Esophagus muscularis mucosa (tissue), 4 donors: ENCODE measurements at regions not wholly inside any gene's neighbourhood (a gene's known extent, or its start where the extent isn't known, plus 50 kb on each side); places are given as distances from the start of the nearest gene placed in this dataset.

Experiments used
- DNase-seq: peaks from one replicate; pipeline ENCODE4 v3.0.0-alpha.2; 2017; ENCODE audit errors: extremely low spot score
- H3K27ac ChIP-seq, 4 donors: fragments of 200-600 bp; sonication (generic); replicated peaks in 1 of 4; 1 replicate in 3 of 4; 2 replicates in 1 of 4; pipeline ENCODE4 v1.5.1; 2016 to 2019; ENCODE audit warnings: mild to moderate bottlenecking in 1 of 4
- H3K27me3 ChIP-seq, 4 donors: fragments of 200-600 bp; sonication (generic); one replicate each; pipeline versions ENCODE4 v1.5.1 to v1.6.0; 2016 to 2019
- H3K36me3 ChIP-seq, 4 donors: fragments of 200-600 bp; sonication (generic); one replicate each; pipeline ENCODE4 v1.5.1; 2016 to 2019
- H3K4me1 ChIP-seq, 4 donors: fragments of 200-600 bp; sonication (generic); one replicate each; pipeline ENCODE4 v1.5.1; 2016 to 2019
- H3K4me3 ChIP-seq, 4 donors: fragments of 200-600 bp; sonication (generic); 1 replicate in 2 of 4; 2 replicates in 2 of 4; pipeline ENCODE4 v1.5.1; 2016 to 2019; ENCODE audit warnings: mild to moderate bottlenecking in 4 of 4, moderate library complexity in 1 of 4
- H3K9me3 ChIP-seq, 4 donors: fragments of 200-600 bp; sonication (generic); 1 replicate in 3 of 4; 2 replicates in 1 of 4; pipeline ENCODE4 v1.5.1; 2016 to 2019
- EP300 ChIP-seq: sonication (generic); formaldehyde crosslinking; IDR thresholded peaks from one replicate; pipeline ENCODE4 v1.6.1; 2017; ENCODE audit warnings: antibody characterized with exemption
- POLR2A ChIP-seq: fragments of 450-650 bp; IDR thresholded peaks from one replicate; pipeline ENCODE4 v1.6.1; 2017; ENCODE audit warnings: antibody characterized with exemption, moderate library complexity, mild to moderate bottlenecking, low read depth
- POLR2AphosphoS5 ChIP-seq, 2 donors: sonication (generic); formaldehyde crosslinking; IDR thresholded peaks; one replicate each; pipeline ENCODE4 v1.6.1; 2017; ENCODE audit warnings: antibody characterized with exemption in 2 of 2
- WGBS: methylation state at CpG from one replicate; pipeline ENCODE4 v1.1.5; 2018; 5-methylcytosine and 5-hydroxymethylcytosine counted together
- intact Hi-C: fragments of 100-400 bp; cut with DNase I; formaldehyde crosslinking; loops from one replicate; pipeline ENCODE4 v1.15.1; 2023
- TF ChIP-seq, protein P1 (sequence below), 3 experiments: fragments of 200-600 bp in 2 of 3; fragments of 450-650 bp in 1 of 3; sonication (generic) in 2 of 3; IDR thresholded peaks; one replicate each; pipeline ENCODE4 v1.5.1; 2017 to 2019; ENCODE audit warnings: antibody characterized with exemption in 3 of 3, mild to moderate bottlenecking in 2 of 3, moderate library complexity in 1 of 3

- H3K4me3 ChIP-seq, result no peak overlapping the region
- H3K27me3 ChIP-seq, result peaks cover 0 to 51% (median 0%) of the 10 kb centered on the region in 4 donors
- intact Hi-C loops, result no loop called here
- no peak overlapping the region for H3K27ac ChIP-seq
- H3K4me1 ChIP-seq, result no peaks in the 10 kb centered on the region
- H3K9me3 ChIP-seq, result no peaks in the 10 kb centered on the region
- peak; percentile 70 for DNase-seq
- TF ChIP-seq POLR2AphosphoS5 (IDR thresholded peaks at IDR 0.05) (no peak), POLR2A (no peak), EP300 (no peak)
- TF ChIP-seq, protein P1, sequence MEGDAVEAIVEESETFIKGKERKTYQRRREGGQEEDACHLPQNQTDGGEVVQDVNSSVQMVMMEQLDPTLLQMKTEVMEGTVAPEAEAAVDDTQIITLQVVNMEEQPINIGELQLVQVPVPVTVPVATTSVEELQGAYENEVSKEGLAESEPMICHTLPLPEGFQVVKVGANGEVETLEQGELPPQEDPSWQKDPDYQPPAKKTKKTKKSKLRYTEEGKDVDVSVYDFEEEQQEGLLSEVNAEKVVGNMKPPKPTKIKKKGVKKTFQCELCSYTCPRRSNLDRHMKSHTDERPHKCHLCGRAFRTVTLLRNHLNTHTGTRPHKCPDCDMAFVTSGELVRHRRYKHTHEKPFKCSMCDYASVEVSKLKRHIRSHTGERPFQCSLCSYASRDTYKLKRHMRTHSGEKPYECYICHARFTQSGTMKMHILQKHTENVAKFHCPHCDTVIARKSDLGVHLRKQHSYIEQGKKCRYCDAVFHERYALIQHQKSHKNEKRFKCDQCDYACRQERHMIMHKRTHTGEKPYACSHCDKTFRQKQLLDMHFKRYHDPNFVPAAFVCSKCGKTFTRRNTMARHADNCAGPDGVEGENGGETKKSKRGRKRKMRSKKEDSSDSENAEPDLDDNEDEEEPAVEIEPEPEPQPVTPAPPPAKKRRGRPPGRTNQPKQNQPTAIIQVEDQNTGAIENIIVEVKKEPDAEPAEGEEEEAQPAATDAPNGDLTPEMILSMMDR (IDR thresholded peaks at IDR 0.05), result no peak
- WGBS, result 62% methylated on average over 19 of the region's 19 CpGs
- no peaks in the 10 kb centered on the region for H3K36me3 ChIP-seq
Observed at GRCh38 chr5:2253040-2253975, 370.6 kb upstream of the IRX4 start.

DNA sequence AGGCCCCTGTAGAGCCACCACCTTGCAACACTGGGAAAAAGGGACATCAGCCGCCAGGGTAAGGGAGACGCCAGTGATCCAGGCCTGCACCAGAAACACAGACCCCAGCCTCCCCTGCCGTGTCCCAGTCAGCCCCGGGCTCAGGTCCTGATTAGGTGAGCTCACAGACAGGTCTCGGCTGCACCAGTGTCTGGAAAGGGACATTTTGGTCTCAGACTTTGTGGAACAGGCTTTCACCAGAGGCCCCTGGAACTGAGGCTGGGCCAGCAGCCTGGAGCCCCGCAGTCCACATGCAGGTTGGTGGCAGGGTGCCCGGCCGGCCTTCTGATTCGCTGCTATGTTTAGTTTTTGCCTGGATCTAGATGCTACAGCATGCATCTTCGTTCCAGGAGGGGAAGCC, 369.0 kb upstream of the IRX4 start:
- WGBS, result 78% methylated on average over 6 of the region's 10 CpGs
- peaks cover 0 to 41% (median 0%) of the 10 kb centered on the region in 4 donors for H3K27me3 ChIP-seq
- peak; percentile 89 for DNase-seq
- no peaks in the 10 kb centered on the region for H3K4me1 ChIP-seq
- no peak overlapping the region for H3K27ac ChIP-seq
- H3K4me3 ChIP-seq, result no peak overlapping the region
- intact Hi-C loops, result no loop called here
- TF ChIP-seq POLR2A, result no peak
- TF ChIP-seq POLR2AphosphoS5 (IDR thresholded peaks at IDR 0.05), result no peak
- TF ChIP-seq, protein P1 (IDR thresholded peaks at IDR 0.05), result no peak
- TF ChIP-seq EP300, result no peak
- H3K9me3 ChIP-seq, result peaks cover 0 to 3% (median 0%) of the 10 kb centered on the region in 4 donors
- H3K36me3 ChIP-seq, result no peaks in the 10 kb centered on the region

- peaks cover 0 to 37% (median 0%) of the 10 kb centered on the region in 4 donors for H3K27me3 ChIP-seq
- peak; percentile 89 for DNase-seq
- no peaks in the 10 kb centered on the region for H3K4me1 ChIP-seq
- intact Hi-C loops, result no loop called here
- no peak overlapping the region for H3K4me3 ChIP-seq
- peaks cover 0 to 6% (median 0%) of the 10 kb centered on the region in 4 donors for H3K9me3 ChIP-seq
- no peaks in the 10 kb centered on the region for H3K36me3 ChIP-seq
- H3K27ac ChIP-seq, result no peak overlapping the region
- WGBS, result 85% methylated on average over 5 of the region's 7 CpGs
- TF ChIP-seq POLR2A (no peak), POLR2AphosphoS5 (IDR thresholded peaks at IDR 0.05) (no peak), EP300 (no peak)
- TF ChIP-seq, protein P1 (IDR thresholded peaks at IDR 0.05), result no peak
Observed at GRCh38 chr5:2251298-2251697, 368.6 kb upstream of the IRX4 start.

DNA sequence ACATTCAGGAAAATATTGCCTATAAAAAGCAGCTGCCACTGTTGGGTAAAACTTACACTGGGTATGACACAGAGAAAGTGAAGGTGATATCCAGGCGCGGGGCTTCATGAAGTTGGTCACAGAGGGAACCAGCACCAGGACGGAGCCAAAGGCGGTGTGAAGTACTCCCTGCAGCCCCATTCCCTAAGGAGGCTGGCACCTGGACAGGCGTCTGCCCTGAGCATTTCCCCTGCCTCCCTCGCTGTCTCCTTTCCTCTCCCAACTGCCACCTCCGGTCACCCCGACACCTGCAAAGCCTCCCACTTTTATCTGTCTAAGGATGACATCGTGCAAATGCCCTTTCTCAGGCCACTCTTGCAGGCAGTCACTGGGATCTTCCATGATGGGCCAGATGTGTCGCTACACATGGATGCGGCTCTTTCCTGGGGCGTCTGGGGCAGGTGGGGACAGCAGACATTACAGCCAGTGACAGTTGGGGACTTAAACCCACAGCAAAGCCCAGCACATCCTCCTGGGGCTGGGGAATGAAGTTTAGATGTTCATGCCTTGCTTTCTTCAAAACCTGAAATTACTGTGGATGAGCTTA, 367.7 kb upstream of the IRX4 start:
- Histone ChIP-seq H3K9me3 (peaks cover 0 to 6% (median 0%) of the 10 kb centered on the region in 4 donors), H3K27ac (no peak overlapping the region), H3K4me3 (no peak overlapping the region), H3K4me1 (no peaks in the 10 kb centered on the region), H3K27me3 (peaks cover 0 to 34% (median 0%) of the 10 kb centered on the region in 4 donors), H3K36me3 (no peaks in the 10 kb centered on the region)
- intact Hi-C loops, result no loop called here
- TF ChIP-seq, protein P1 (IDR thresholded peaks at IDR 0.05), result no peak
- no peak for TF ChIP-seq POLR2A
- peak; percentile 91 for DNase-seq
- 83% methylated on average over 12 of the region's 12 CpGs for WGBS
